Activated T-cell treated with anti-CD3 and anti-CD28 coated beads for 1 hour (primary cell): ENCODE measurements at regions not wholly inside any gene's neighbourhood (a gene's known extent, or its start where the extent isn't known, plus 50 kb on each side); places are given as distances from the start of the nearest gene placed in this dataset.
"Not testable (repeated sequence)": the region's sequence is repeated elsewhere in the genome, so short reads cannot be mapped to it uniquely, and the experiment has no call there.

ENCODE experiments used
- DNase-seq: peaks from one replicate; pipeline ENCODE4 v3.0.0-alpha.2; 2020; ENCODE audit warnings: low read depth

DNA sequence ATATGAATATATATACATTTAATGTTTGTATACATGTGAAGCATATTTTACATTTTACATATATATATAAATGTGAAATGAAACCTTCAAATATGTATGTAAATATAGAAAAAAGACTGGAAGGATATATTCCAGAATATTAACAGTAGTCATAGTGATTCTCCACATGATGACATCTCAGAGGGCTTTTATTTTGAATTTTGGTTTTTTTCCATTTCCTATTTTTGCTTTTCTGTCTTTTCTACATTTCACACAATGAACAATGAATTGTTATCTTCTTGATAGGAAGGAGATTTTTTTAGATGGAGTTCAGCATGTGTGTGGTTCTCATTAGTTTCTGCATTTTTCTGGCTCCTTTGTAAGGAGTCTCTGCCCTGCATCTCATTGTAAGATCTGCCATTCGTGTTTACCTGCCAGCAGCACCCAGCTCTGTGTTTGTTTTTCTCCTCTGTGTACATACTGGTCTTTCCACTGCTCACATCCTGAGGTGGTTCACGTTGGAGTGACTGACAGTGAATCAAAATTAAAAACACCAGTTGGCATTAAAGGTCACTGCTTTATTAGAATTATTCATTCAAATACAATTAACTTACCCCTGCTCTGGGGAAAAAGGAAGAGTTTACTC, 425.3 kb upstream of the MDFIC2 start:
- no peak for DNase-seq

DNA sequence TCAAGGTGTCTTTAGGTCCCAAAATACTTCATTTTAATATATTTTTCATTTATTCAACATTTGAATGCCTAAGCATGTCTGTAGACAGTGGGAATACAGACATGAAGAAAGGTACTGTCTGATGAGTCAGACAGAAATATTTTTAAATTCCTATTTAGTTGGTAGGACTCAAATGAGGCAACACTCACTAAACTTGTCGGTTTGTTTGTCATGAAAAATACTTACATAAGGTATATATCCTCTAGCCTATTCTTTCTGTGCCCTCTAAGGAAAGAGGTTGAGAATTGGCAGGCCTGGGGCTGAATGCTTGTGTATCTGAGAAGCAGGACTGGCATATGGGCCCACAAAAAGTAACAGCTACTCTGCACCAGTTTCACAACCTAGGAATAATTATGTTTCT, 423.6 kb upstream of the MDFIC2 start:
- no peak for DNase-seq

- no peak for DNase-seq
These were observed 422.3 kb upstream of the MDFIC2 start for GRCh38 chr3:70734756-70735155.

DNA sequence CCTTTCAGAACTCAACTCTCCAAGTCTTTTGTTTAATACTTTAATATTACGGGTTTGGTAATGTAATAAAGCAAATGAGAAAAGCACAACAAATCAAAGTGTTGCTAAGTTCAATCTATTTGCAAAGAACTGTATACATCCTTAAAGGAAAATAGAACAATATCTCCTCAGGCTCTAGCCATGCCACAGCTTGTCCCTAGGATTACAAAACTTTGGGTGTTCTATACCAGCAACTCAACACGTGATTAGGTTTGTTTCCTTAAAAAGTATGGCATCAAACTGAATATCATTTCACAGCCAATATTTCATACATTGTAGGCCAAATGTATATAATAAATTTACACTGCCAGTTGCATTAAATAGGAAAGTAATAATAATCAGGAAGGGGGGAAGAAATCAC, 418.6 kb upstream of the MDFIC2 start:
- no peak for DNase-seq

DNA sequence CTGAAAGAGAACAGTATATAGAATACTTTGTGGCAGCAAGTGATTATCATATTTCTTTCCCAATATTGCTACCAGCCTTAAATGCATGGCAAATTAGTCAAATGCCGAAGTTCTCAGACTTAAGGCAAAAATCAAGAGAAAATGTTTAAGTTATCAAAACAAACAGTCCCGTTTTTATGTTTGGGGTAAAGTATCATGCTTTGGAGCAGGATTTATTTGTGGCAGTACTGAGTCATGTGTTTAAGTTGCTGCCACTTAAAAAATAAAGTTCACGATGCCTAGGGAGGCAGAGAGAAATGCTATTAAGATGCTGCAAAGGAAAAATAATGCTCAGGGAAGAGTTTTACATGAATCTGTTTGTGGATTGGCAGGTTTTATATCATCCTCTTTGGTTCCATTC, 417.4 kb upstream of the MDFIC2 start:
- no peak for DNase-seq

DNA sequence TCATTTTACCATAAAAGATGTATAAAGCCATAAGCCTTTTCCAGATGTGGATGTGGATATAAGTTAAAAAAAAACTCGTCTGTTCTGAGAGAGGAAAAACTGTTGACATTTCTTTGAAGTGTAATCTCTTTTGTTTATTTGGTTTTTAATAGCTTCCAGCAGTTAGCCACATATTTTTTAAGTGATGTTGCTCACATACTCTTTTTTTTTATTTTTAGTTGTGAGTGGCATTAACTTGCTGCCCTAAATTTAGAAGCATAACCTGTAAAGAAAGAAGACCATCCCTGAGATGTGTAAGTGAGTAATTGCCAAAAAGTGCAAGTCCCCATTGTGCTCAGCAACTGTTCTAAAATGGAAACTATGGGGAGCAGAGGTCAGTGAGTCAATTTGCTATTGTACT, 415.9 kb upstream of the MDFIC2 start:
- DNase-seq, result no peak

DNA sequence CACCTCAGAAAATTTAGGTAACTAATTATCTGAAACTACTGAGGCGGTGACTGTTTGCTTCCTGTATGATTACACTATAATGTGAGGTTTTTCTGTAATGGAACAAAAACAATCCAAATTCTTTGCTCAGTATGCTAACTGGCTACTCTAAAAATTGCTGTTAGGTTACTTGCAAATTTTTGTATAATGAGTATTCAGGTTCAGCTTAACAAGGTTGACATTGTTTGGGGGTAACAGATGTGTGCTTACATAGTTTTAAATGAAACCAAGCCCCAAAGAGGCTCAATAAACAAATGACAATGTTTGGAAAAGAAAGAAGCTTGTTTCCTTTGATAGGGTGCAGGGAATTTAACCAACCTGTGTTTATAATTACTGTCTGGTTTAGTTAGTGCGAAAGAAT, 414.5 kb upstream of the MDFIC2 start:
- DNase-seq, result no peak

DNA sequence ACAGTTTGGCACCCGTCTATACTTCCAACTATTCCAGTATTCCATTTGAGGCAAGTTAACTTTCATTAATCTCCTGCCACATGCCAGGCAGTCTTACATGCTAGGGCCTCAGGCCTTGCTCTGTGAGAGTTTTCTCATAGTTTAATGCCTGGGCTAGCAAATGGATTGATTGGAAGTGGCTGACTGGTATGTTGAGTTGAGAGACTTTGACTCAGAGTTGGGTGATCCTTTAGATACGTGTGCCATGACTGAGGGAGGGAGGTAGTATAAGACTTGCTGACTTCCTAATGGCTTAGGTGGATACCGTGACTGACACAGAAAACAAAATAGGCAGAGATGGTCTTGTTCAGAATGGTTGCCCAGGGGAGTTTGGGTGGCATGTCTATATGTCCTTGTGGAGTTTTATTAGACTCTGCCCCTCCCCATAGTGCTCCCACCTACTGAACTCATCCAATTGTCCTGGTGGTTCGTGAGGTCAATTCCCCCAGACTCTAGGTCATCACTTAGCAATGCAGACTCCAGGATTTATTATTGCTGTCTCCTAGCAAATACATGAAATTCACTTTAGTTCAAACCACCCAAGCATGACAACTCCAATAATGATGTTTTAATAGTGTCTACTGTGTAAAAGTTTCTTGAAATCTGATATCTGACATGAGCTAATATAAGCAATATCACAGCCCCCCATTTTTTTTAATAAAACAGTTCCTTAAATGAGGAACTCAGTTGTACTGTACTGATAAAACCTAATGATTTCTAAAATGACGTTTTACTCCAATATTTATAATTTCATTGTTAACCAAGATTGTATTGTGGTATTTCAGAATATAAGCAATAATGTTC, 413.9 kb upstream of the MDFIC2 start:
- no peak for DNase-seq

- no peak for DNase-seq
These were observed 409.6 kb upstream of the MDFIC2 start for GRCh38 chr3:70722018-70722417.

DNA sequence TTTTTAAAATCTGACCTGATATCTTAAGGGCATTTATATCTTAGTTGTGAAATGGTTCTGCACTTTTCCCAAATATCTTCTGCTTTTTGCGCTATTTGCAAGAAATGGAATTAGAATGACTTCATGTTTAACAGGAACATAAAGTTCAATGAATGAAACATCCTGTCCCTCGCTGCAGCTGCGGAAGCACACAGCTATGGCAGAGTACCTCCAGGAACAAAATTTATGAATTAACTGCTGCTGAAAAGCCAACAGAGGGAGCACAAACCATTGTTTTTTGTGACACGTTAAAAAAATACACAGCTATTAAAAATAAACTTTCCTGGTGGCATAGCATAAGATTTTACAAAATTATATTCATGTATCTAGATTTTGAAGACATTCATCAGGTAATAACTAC, 404.4 kb upstream of the MDFIC2 start:
- no peak for DNase-seq

DNA sequence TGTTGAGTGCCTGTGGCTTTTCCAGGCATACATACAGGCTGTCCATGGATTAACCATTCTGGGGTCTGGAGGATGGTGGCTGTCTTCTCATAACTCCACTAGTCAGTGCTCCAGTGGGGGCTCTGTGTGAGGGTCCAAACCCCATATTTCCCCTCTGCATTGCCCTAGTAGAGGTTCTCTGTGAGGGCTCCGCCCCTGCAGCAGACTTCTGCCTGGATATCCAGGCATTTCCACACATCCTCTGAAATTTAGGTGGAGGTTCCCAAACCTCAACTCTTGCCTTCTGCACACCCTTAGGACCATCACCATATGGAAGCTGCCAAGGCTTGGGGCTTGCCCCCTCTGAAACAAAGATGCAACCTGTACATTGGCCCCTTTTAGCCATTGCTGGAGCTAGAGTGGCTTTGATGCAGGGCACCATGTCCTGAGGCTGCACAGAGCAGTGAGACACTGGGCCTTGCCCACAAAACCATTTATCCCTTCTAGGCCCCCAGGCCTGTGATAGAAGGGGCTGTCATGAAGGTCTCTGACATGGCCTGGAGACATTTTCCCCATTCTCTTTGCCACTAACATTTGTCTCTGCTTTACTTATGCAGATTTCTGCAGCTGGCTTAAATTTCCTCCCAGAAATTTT, 400.1 kb upstream of the MDFIC2 start:
- DNase-seq, result no peak

DNA sequence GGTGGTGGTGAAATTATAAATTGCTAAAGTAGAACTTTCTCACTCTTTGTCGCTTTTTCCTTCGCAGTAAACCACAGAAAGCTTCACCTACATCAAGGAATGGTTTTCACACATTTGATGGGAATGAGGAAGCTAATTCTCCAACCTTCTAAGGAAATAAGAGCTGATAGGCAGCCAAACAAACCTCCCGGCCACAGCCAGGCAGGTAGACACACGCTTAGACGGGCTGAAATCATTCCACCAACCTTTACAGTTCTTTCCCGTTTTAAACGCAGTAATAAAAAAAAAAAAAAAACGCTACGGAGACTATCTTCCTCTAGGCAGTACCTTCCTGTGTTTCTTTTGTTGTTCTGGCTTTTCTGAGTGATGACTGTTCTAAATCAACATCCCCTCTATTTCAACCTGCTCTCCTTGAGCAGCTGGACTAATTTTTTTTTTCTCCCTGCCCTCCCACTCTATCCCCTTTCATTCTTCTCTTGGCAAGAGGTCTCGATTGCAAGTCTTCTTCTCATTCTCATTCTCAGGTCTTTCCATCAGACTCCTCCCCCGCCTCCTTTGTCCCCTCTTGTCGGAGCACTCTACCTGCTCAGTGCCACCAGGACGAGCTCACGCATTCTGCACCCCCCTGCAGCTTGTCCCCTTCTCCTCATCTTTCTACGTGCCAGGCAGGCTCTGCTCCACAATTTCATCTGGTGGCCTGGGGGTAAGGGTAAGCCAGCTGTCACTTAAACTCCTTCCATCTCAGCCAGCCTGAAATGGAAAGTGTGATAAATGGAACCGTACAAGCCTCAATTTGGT, 391.1 kb upstream of the MDFIC2 start:
- no peak for DNase-seq

DNA sequence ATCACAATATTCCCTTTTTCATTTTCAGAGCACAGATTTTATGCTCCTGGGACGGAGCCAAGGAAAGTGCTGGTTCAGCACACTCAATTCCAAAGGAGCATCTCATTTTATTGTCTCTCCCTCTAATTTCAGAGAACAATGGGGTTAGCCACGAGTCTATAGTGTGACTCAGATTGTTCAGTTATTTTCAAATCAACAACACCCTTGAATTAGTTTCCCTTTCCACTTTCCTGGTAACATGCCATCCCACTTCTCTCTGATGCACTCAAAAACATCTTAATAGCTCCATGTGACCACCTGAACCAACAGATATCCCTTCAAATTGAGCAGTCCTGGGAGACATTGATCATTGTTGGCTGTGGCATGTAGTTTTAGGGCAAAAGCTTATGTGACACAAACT, 389.7 kb upstream of the MDFIC2 start:
- DNase-seq, result no peak

DNA sequence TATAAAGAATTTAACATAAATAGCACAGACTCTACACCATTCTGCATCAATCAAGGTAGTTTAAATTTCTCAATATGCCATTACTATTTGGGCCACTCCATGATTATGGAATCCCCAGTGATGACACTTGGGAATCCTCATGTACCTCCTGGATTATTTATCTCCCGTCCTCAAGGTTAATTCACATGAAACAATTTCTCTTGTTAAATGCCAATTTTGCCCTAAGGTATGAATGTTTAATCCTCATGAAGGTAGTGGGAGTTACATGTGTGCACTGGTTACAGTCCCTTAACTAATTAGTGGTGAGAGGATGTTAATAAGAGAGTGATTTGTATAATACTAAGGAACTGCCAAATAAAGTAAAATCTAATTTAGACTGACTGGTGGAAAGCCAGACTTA, 372.3 kb upstream of the MDFIC2 start:
- DNase-seq, result no peak

DNA sequence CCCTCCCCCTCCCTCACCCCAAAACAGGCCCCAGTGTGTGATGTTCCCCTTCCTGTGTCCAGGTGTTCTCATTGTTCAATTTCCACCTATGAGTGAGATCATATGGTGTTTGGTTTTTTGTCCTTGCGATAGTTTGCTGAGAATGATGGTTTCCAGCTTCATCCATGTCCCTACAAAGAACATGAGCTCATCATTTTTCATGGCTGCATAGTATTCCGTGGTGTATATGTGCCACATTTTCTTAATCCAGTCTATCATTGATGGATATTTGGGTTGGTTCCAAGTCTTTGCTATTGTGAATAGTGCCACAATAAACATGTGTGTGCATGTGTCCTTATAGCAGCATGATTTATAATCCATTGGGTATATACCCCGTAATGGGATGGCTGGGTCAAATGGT, 363.4 kb upstream of the MDFIC2 start:
- DNase-seq, result not testable (repeated sequence)

DNA sequence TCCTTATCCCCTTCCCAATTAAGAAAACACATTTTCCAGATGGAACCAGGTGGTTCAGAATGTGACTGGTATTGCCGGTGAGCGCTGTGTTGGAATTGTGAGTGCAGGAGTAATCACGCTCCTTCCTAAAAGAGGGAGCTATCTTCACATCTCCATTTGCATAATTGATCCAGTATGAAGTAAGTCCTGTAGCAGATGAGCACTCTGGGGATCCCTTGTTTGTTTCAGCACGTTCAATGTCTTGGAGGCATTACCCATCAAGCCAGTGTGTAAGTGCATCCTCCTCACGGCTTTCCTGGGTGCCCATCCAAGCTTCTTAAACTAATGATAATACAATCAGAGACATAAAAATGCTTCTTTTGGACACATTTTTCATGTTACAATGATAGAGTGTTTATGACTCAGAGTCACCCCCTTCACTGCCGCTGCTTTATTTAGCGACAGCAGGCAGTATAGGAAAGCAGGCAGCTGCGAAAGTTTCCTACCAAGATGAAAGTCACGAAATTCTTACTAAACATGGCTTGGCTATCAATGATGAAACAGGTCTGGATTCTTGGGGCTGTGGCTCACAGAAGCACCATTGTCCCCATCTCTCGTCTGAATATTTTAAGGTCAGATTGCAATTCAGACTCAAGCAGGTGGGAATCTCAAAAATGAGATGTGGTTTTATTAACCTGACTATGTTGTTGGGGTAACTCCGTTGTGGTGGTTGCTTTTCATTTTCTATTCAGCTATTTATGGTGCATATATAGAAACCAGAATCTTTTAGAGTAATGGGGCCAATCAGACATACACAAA, 346.3 kb upstream of the MDFIC2 start:
- no peak for DNase-seq

DNA sequence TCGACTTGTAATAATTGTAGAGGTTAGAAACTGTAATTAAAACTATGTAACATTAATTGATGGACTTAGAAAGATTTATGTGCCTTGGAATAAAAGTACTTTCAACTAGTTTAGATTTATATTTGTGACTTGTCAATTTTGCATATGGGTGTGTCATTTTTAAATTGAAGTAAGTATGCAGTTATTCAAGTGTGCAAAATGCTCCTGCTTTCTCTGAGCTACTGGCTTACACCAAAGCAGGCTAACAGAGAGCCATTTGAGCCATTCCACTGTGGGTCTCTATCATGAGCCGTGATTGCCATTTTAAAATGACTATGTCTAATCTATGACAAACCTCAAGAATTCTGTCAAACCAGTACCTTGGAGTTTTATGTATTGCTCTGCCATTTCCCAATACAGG, 345.0 kb upstream of the MDFIC2 start:
- no peak for DNase-seq

DNA sequence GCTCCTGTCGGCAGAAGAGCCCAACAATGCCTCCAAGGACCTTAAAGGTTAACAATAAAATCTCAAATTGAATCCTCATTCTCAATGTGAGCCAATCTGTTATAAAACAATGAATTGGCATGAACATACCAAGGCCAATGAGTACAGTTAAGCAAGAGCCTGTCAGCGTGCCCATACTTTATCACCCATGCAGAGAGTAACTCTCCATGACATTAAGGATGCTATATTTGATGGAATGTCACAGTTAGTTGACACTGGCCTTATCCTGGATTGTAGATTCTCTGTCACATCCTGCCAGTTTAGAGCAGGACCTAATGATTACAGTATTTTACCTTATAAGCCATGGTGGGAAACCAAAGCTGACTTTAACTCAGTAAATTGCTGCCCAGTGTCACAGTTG, 335.4 kb upstream of the MDFIC2 start:
- DNase-seq, result no peak

DNA sequence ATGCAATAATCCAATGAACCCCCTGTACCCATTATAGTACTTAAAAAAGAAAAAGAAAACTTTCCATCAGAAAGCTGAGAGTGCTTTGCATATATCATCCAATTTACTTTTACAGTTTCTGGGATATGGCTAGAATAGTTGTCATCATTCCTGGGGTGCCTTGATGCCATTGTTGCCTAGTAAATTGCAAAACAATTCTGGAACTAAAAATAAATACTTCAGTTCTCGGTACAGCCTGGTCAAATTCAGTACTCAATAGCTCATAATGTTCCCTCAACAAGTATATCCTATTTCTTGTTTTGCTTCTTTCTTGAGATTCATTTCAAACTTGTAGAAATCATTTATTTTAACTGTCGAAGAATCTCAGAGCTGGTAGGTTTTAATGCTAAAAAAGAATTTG, 334.7 kb upstream of the MDFIC2 start:
- no peak for DNase-seq

DNA sequence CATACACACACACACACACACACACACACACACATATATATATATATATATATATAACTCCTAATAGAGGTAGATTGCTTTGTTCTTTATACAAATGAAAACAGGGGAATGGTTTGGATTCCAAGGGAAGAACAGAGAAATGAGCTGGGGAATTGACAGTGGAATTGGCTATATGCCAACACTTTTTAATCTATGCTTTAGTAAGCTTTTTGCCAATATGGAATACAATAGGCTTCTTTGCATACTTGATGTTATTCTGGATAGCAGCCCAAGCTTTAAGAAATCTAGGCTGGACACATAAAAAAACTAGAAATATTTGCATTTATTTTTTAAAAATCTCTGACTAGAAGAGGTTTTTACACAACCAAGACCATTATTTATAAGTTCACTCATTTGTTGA, 334.2 kb upstream of the MDFIC2 start:
- DNase-seq, result no peak

DNA sequence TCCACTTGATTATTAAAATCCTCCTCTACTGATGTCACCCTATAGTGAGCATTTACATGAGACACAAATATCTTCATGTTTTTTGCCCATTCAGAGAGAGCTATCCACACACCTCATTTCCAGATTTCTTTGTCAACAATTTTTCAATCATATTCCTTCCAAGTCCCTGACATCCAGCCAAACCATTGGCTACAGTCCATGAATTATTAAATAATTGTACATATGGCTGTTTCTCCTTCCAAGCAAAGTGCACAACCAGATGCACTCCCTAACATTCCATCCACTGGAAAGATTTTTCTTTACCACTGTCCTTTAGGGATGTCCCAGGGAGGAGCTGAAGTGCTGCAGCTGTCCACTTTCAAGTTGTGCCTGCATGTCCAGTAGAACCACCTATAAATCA, 328.0 kb upstream of the MDFIC2 start:
- DNase-seq, result no peak

GRCh38 chr3:70635301-70635700, 322.9 kb upstream of the MDFIC2 start:
- DNase-seq, result no peak
